HuH-7.5 (cell line): ENCODE measurements at regions not wholly inside any gene's neighbourhood (a gene's known extent, or its start where the extent isn't known, plus 50 kb on each side); places are given as distances from the start of the nearest gene placed in this dataset.

ENCODE experiments used
- DNase-seq: peaks from one replicate; pipeline ENCODE4 v3.0.0; 2011; ENCODE audit warnings: low spot score

DNA sequence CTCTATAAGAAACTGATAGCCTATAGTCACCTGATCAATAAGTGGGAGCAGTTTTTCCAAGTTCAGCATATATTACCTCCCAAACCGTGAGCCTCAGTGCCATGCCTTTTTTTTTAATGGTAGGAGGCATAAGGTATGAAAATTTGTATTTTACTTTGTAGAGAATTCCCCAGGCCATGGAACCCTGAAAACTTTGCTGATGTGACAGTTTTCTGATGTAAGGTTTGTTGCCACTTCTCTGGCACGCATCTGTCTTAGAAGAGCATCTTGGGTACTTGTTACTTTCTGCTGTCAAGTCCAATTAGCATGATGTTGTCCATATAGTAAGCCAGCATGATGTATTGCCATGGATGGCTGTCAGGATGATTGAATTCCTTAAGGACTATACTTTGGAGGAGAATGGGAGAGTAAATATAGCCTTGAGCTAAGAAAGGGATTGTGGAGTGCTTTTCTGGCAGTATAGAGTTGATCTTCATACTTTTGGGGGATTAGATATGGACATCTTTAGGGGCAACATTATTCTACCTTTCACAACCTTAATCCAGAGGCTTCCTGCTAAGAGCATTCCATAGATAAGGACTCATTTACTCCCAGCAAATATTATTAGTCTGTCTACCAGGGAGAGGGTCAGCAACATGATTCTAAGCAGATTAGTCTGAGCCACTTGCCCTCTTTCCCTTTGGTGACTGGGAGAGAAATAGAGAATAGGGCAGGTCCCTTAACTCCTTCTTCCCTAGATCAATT is 389.6 kb downstream of the YTHDC2 start:
- DNase-seq = no peak

DNA sequence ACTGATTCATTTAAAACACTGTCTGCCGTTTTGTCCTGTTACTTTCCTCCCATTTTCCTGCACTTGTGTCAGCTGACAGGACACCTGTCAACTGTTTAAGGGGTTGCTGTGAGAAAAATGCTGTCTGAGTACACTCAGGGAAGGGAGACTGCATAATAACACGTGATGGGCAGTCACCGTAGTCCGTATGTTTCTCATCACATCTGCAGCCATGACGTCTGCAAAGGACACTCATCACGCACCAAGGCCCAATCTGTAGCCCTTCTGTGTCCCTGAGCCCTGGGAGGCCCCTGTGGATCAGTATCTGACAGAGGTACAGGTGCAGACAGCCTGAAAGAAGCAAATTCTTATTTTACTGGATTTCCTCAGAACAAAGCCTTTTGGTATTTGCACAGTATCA is 396.3 kb downstream of the YTHDC2 start:
- DNase-seq = no peak

DNA sequence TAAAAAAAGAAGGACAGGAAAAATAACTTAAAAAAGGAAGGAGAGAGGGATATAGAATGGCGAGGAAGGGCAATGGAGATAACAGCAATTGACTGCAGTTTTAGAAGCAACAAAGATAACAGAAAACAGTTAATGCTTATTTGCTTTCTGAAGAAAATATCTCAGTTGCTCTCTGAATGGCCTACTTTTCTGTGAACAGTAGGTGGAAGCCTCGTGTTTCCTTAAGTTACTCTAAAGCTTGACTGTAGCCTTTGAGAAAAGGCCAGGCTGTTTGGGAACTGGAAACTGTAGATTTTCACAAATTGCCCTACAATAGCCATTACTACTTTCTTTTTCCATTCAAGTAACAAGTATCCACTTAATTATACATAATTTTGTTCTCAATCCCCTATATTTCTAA is 404.5 kb downstream of the YTHDC2 start:
- DNase-seq = no peak

DNA sequence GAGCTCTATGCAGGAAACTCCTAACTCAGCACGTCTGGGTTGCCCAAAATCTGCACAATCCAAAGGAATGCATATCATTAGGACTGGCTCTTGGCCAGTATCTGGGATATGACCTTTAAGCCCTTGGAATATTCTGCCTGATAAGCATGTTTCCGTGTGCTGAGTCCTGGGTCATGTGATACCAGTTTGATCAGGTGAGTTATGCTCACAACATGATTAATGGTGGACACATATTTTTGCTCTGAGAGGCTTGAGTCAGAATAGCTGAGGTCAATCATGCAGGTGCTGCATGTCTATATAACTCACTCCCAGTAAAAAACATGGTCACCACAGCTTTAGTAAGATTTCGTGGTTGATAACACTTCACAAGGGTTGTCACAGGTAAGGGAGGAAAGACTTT is 408.8 kb downstream of the YTHDC2 start:
- no peak for DNase-seq

DNA sequence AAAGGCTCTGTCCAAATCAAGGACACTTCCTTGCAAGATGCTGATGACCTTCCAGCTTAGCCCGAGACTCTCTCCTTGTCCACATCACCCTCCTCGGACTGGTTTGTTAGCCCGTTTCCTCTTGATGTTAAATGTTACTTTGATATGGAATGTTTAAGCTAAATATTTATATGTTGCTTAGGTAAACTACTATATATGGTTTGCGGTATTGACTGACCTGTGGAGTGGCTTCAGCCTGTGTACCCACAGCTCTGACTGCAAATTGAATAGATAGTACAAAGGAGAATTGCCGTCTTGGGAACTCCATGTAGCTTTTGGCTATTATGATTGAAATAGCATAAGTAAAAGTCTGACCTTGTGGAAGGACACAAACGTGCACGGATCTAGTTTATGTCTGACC is 422.0 kb downstream of the YTHDC2 start:
- DNase-seq = no peak

DNA sequence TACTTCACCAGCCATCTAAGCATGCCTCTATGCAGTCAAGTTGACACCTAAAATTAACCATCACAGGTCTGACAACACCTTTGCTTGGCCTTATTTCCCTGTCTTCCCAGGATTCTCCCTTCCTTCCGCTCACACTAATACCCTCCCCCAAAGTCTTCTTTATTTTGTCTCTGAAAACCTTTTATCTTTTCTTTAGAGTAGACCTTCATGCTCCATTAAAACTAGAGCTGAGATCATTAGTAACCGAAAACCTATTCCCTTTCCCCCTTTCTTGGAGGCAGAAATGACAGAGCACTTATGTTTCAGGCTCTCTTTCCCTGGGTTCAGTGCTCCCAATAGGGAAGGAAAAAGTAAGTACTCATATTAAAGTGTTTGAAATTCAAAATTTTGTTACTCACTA is 423.8 kb downstream of the YTHDC2 start:
- DNase-seq = no peak

DNA sequence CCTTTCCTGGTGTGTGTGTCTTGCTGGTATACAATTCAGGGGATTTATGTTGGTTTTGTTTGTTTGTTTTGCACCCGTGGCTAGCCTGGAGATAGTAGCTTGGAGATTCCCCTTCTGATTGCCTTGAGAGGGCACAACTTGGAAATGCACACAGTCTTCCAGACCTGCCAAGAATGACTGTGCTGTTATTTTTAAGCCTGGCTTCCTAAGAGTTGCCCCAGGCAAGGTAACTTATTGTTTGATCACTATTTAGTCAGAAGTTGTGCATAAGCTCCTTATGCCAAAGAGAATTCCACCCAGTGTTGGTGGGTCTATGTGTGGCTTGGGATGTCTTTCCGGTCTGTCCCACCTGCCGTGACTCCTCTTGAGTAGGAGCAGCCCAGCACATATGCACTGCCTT is 421.9 kb upstream of the KCNN2 start:
- DNase-seq = no peak

DNA sequence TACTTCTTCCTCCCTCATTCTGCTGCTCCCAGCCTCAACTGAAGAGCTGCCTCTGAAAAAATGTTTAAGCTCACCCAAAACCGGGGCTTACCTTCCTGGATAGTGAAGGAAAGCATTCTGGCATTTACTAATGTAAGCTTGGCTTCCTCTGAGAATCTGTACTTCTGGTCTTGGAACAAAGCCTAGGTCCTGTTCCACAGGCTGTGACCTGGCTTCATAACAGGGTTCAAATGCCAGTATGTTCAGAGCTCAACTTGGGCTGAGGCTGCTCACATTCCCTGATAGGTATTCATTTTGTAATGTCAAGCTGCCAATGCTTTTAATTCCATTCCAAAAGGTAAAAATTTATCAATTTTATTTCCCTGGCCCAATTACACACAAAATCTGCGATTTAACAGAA is 411.7 kb upstream of the KCNN2 start:
- no peak for DNase-seq

DNA sequence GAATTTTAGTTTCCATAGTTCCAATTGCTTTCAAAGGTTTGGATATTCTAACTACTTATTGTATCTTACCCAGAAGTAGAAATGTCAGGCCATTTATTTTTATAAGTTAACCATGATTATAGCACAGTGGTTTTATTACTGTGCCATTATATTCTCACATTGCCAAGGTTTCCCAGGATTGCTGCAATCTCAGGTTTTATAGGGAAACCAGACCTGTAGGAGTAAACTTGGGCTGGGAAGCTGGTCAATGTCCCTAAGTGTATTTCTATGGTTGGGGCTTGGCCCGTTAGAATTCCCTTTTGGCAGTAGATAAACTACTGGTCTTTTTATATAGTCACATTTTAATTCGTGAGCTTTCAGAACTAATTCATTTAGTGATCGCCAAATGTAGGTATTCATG is 396.6 kb upstream of the KCNN2 start:
- DNase-seq = no peak

DNA sequence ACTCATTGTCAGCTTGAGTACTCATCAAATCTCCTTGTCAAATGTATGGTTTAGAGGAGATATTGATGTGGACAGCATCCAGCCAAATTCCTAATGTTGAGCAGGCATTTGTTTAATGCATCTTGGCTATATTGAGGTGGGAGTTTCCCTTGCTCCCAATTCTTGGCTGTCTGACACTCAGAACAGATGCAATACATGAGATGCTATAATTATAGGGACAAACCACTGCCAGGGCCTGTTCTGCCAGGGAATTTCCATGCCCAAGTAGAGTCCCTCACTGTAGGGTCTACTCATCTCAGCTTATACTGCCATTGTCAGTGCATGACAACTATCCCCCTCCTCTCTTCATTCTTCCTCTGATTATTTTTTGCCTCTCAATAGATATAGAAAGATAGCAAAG is 392.0 kb upstream of the KCNN2 start:
- DNase-seq = no peak

DNA sequence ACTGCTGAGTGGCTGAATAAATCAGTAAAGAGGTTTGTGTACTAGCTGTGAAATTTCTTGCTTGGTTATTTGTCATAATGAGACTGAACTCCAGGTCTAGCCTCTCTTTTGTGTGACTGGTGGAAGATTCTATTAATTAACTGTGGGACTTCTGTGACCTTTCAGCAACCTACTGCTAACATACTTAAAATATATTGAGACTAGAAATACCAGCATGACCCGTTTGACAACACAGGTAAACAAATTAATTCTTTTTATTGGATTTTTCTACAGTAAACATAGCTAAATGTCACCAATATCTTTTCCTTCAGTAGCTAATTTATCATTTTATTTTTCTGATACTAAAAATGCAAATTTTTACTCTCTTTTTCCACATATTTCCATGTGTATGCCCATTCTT is 390.4 kb upstream of the KCNN2 start:
- DNase-seq = no peak

DNA sequence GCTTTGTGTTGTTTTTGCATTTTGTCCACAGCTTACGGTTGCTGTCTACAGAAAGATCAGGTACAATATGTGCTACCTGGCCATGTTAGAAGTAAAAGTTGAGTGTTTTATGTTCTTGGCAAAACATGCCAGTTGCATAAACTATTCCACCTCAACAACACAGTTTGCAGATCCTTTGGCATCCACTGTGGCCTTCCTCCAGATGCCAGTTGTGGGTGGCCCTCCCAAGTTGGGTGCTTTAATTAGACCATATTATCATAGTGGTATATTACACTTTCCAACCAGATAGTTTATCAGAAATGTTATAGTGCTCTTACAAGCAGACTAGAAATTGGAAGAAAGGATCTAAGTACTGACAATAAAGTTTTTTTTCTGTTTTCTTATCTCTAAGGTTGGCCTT is 386.9 kb upstream of the KCNN2 start:
- DNase-seq = no peak

DNA sequence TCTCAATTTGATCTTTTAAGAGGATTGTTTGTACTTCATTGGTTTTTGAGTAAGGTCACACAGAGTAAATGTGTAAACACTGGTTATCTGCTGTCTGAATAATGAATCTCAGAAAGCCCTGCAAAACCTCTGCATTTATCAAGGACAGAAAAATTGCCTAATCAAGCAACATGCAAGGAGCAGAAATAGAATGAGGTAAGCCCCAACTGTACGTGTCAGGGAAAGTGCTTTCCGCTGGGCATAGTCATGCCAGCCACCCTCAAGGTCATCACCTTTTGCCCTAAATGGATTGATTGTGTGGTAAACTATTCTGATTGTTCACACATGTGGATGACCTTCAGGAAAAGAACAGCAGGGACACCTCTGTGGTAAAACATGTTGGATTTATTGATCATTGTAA is 376.9 kb upstream of the KCNN2 start:
- no peak for DNase-seq

DNA sequence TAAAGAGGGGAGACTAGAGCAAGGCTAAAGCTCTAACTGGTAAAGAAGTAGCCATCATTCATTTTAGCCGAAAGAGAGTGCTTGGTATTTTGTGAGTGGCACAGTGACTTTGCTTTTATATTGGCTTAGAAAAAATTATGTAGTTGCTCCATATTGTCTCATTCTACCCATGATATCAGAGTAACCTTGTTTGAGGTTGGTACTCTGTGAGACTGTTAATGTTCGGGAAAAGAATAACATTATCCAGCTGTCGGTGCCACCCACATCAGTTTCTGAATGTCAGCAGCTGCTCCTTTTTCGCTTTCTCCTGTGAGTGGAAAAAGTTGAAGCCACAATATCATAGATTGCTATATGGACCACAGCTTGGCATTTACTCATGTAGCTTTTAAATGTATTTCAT is 376.4 kb upstream of the KCNN2 start:
- DNase-seq = no peak

DNA sequence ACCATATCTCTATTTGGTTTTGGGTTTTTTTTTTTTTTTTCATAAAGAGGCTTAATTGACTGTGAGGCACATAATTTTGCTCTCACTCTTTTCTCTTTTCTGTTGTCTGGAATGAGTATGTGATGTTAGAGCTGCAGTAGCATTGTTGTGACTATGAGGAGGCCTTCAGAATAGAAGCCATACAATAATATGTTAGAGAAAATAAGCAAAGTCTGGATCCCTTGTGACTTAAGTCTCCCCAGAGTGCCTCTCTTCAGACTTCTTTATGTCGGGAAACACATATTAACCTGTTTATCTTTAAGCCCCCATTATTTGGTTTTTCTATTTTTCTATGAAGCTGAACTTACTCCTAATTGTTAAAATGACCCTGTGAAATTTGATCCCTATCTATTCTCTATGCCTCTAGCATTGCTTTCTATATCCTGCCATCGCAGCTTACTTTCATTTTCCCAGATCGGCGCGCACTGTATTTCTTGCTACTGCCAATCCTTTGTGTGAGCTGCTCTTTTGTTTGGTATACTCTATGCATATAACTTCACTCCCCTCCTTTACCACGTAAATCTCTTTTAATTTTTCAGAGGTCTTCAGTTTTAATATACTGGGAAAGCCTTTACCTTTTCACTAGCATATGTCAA is 372.5 kb upstream of the KCNN2 start:
- no peak for DNase-seq

DNA sequence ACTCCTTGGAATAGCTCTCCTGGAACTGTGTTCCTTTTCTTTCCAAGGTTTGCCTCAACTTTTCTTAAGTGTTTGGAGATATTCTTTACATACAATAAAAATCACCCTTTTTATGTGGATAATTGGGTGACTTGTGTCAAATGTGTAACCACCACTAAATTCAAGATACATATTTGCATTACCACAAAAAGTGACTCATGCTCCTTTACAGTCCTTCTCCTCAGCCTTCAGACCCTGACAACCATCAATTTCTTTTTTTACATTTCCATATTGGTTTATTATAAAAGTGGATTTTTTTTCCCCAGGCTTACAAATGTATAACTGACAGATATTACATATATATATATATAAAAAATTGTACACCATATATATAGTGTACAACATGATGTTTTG is 372.0 kb upstream of the KCNN2 start:
- DNase-seq = no peak

DNA sequence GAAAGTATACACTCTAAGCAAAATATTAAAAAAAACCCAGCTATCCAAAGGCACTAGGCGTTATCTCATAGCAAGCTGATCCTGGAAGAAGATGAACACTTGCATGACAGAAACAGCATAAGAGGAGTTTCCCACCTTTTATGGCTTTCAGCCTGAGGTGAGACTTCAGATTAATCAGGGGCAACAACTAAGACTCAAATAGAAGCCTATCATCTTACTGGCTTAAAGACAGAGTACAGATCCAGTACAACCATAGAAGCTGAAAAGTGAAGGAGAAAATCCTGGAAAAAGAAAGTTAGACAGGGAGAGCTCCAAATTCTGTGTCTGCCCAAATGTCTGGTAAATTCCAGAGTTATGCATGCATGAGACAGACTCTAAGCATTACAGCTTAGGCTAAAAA is 360.8 kb upstream of the KCNN2 start:
- no peak for DNase-seq

DNA sequence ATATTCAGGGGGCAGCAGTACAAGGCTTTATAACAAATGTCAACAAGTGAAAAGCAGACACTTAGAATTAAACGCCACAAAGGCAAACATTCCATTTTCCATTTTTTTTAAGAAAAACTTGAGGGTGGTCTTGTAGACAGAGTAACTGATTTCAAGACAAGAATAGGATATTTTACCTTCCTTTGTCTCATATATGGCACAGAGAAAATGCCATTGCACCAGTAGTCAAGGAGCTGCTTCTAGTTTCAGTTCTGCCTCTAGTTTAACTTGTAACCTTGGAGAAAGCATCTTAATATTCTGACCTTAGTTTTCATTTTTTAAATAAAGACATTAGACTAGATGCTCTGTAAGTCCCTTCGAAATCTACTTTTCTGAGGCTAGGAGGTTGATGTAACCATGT is 355.3 kb upstream of the KCNN2 start:
- DNase-seq = no peak

DNA sequence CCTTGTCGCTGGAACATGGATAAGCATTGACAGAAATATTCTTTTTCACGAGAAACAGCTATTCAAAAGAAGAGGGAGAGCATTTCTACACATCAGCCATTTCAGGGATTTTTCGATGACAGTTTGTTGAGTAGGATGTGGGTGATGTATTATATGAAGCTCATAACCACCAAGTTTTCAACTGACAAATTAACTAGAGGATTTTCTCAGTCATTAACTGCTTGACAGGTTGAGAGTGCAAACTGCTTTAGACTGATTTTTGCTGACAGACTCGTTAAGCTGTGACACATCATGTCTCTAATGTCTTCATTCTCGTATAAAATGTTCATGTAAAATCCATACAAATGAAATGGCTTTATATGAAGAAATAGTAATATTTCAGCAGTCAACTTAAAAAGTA is 354.2 kb upstream of the KCNN2 start:
- no peak for DNase-seq

DNA sequence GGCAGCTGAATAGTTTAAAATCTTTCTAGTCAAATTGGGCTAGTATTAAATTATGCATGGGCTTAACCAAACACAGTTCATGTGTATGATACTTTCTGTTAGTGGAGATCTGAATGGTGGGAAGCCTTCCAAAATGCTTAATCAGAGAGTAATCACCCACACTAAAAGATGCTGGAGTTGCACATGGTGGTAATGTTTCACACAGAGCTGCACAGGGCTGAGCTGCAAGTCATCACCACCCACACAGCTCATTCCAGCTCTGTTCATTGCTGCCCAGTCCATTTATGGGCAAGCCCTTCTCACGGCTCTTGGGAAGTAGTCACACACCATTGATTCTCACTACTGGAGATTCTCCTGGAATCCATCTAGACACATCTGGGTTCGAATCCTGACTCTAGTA is 351.5 kb upstream of the KCNN2 start:
- DNase-seq = no peak

DNA sequence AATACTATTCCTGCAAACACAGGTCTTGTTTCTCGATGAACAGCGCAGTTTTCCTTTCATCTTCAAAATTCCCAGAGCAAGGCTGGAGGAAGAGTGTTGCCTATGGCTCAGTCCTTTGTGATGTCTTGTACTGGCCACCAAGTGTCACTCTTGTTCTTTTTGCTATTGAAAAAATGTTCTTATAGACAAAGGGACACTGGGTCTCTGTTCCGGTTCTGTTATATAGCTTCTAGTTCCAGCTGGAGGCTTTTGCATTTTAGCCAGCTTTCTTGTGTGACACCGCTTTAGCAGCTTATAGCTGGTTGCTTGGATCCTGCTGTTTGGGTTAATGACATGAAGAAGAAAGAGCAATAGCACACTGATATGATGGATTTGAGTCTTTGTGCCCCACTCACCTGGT is 343.7 kb upstream of the KCNN2 start:
- no peak for DNase-seq

DNA sequence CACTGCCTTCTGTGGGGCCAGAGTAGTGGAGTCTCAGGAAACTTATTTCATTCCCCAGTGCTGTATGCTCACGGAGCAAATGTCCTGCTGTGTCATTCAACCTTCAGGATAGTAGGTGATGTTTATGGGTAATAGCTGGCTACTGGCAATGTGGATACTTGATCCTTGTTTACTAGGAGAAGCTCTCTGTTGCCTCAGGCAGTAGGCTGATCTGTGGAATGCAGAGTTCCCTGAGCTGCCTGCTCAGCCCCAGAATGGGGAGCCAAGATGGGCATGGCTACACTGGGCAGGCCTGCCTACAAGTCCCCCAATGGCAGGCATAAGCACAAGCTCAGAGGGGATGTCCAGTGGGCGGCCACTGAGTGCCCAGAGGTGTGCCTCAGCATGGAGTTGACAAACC is 323.1 kb upstream of the KCNN2 start:
- no peak for DNase-seq

DNA sequence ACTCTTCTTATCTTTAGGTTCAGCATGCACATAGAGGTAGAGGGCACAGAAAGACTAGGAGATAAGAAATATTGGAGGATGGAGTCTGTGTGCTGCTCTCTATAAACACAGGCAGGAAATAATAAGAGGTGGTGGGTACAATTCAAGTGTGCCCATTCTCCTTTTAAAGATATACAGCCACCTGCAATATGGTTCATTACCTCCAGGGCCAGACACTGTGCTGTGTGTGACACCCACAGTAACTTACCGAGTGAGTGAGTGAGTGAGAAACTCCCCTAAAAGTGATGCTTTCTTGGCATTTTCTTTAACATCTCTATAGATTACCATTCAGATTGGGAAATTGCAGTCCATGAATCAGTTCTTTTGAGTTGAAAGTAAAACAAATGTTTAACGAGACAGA is 311.8 kb upstream of the KCNN2 start:
- no peak for DNase-seq

DNA sequence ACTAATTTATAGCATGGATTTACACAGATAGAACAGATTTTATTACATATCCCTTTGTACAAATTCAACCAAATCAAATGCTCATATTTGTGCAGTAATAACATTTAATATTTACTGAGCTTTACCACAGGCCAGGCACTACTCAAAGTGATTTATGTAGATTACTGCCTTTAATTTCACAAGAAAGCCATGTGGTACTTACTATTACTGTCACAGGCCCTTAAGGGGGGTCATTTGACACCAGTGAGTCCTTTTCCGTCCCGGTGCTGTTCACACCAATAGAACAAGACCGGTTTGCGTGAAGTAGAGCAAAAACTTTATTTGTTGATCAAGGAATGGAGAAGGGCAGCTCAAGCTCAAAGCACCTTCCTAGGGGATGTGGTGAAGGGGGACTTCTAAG is 308.5 kb upstream of the KCNN2 start:
- no peak for DNase-seq
